GM06990 (cell line): ENCODE measurements at regions not wholly inside any gene's neighbourhood (a gene's known extent, or its start where the extent isn't known, plus 50 kb on each side); places are given as distances from the start of the nearest gene placed in this dataset.
"Not testable (repeated sequence)": the region's sequence is repeated elsewhere in the genome, so short reads cannot be mapped to it uniquely, and the experiment has no call there.

Source experiments
- DNase-seq: peaks from one replicate; pipeline ENCODE4 v3.0.0-alpha.2; 2011; ENCODE audit not compliant: insufficient read length; ENCODE audit errors: extremely low read depth
- H3K27me3 ChIP-seq: replicated peaks from 2 replicates; pipeline ENCODE4 v1.6.0; 2011; ENCODE audit warnings: low read length; ENCODE audit not compliant: control insufficient read depth, insufficient read depth
- H3K36me3 ChIP-seq: 2 replicates; pipeline ENCODE4 v1.5.1; 2011; ENCODE audit warnings: low read length; ENCODE audit not compliant: control insufficient read depth, insufficient read depth
- H3K4me3 ChIP-seq: replicated peaks from 2 replicates; pipeline ENCODE4 v1.5.1; 2011; ENCODE audit warnings: low read depth, mild to moderate bottlenecking, control low read depth, low read length
- TF ChIP-seq, protein P1 (sequence below): IDR thresholded peaks from 2 replicates; pipeline ENCODE4 v1.5.1; 2011; ENCODE audit warnings: low read length, control low read depth, mild to moderate bottlenecking, inconsistent platforms; ENCODE audit not compliant: insufficient read depth, poor library complexity, severe bottlenecking

- TF ChIP-seq, protein P1, sequence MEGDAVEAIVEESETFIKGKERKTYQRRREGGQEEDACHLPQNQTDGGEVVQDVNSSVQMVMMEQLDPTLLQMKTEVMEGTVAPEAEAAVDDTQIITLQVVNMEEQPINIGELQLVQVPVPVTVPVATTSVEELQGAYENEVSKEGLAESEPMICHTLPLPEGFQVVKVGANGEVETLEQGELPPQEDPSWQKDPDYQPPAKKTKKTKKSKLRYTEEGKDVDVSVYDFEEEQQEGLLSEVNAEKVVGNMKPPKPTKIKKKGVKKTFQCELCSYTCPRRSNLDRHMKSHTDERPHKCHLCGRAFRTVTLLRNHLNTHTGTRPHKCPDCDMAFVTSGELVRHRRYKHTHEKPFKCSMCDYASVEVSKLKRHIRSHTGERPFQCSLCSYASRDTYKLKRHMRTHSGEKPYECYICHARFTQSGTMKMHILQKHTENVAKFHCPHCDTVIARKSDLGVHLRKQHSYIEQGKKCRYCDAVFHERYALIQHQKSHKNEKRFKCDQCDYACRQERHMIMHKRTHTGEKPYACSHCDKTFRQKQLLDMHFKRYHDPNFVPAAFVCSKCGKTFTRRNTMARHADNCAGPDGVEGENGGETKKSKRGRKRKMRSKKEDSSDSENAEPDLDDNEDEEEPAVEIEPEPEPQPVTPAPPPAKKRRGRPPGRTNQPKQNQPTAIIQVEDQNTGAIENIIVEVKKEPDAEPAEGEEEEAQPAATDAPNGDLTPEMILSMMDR, result no peak
- Histone ChIP-seq H3K4me3 (no peak overlapping the region), H3K36me3 (no peaks in the 10 kb centered on the region), H3K27me3 (no peaks in the 10 kb centered on the region)
- no peak for DNase-seq
These were observed 232.7 kb downstream of the RPAP3 start for GRCh38 chr12:47473091-47473490.

GRCh38 chr12:47470349-47470748, 235.5 kb downstream of the RPAP3 start:
- not testable (repeated sequence) for H3K36me3 ChIP-seq, H3K27me3 ChIP-seq, DNase-seq, H3K4me3 ChIP-seq

DNA sequence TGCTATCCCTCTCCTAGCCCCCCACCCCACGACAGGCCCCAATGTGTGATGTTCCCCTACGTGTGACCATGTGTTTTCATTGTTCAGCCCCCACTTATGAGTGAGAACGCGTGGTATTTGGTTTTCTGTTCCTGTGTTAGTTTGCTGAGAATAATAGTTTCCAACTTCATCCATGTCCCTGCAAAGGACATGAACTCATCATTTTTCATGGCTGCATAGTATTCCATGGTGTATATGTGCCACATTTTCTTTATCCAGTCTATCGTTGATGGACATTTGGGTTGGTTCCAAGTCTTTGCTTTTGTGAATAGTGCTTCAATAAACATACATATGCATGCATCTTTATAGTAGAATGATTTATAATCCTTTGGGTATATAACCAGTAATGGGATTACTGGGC, 241.9 kb downstream of the RPAP3 start:
- not testable (repeated sequence) for H3K36me3 ChIP-seq, H3K4me3 ChIP-seq, H3K27me3 ChIP-seq, DNase-seq

- H3K27me3 ChIP-seq, result no peaks in the 10 kb centered on the region
- TF ChIP-seq, protein P1, result no peak
These were observed 247.6 kb downstream of the RPAP3 start for GRCh38 chr12:47458279-47458678.

GRCh38 chr12:47449797-47450196, 256.0 kb downstream of the RPAP3 start:
- Histone ChIP-seq H3K27me3 (no peaks in the 10 kb centered on the region), H3K36me3 (no peaks in the 10 kb centered on the region), H3K4me3 (no peak overlapping the region)
- peak; percentile 13 for DNase-seq
- TF ChIP-seq, protein P1, result no peak

More at GRCh38 chr12:47458279-47458678, 247.6 kb downstream of the RPAP3 start:
- Histone ChIP-seq H3K36me3 (no peaks in the 10 kb centered on the region), H3K4me3 (no peak overlapping the region)
- no peak for DNase-seq

- Histone ChIP-seq H3K36me3 (no peaks in the 10 kb centered on the region), H3K27me3 (no peaks in the 10 kb centered on the region), H3K4me3 (no peak overlapping the region)
- TF ChIP-seq, protein P1, result no peak
- DNase-seq, result no peak
These were observed 263.5 kb downstream of the RPAP3 start for GRCh38 chr12:47442310-47442709.

DNA sequence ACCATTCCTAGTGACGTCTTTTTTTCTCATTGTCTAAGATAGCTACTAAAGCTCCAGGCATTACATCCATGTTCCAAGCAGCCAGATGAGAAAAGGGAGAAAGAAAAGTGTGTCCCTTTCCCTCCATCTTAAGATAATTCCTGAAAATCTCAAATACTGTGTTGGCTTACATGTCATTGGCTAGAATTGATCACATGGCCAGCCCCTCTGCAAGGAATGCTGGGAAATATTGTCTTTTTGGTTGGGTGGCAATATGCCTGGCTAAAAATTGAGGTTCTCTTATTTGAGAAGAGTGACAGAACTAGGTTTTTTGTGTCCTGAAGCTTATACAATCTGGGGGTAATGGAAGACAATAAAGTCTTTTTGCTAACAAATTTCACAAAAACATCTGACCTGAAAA, 264.3 kb downstream of the RPAP3 start:
- TF ChIP-seq, protein P1, result no peak
- Histone ChIP-seq H3K4me3 (no peak overlapping the region), H3K36me3 (no peaks in the 10 kb centered on the region), H3K27me3 (no peaks in the 10 kb centered on the region)
- no peak for DNase-seq
